NCI-H1092 treated with DMSO at 0.1 percent for 48 hours (cell line): ENCODE measurements at regions not wholly inside any gene's neighbourhood (a gene's known extent, or its start where the extent isn't known, plus 50 kb on each side); places are given as distances from the start of the nearest gene placed in this dataset.

ENCODE experiments used
- DNase-seq: peaks from one replicate; lab custom pipeline; 2025; lab: John Stamatoyannopoulos, UW

GRCh38 chr6:21381331-21381963, 212.1 kb upstream of the SOX4 start:
- DNase-seq = no peak

DNA sequence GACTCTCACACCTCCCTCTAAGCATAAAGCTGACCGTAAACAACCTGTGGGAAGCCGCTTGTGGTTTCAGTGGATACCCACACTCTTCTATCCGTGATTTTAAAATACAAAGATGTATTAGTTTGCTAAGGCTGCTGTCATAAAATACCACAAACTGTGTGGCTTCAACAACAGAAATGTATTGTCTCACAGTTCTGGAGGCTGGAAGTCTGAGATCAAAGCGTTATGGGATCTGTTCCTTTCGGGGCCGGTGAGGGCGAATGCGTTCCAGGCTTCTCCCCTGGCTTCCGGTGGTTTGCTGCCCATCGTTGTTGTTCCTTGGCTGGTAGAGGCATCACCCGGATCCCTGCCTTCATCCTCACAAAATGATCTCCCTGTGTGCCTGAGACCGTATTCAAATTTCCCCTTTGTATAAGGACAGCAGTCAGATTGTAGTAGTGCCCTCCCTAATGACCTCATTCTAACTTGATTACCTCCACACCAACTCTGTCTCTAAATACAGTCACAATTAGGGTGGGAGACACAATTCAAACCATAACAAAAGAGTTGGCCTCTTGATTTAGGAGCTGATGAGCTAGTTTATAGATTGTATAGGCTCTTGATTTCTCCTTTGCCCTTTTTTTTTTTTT, 210.6 kb upstream of the SOX4 start:
- DNase-seq = no peak

- DNase-seq = no peak
Observed at GRCh38 chr6:21383450-21384085, 210.0 kb upstream of the SOX4 start.

DNA sequence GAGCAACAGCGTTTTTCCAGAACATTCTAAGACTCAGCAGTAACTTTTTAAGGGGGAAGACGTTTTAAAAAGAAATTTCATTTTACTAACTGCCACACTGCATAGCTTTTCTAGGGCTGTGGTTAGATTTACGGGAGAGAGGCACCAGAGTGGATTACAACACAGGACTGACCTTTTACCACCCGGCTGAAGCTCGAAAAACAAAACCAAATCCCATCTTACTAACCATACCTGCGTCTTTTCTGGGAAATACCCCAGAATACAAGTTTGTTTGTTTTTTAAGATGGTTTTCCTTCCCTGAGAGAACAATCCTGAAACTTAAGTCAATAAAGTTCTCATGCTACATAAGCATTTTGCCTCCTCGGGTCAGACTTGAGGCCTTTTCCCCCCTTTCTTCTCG, 209.3 kb upstream of the SOX4 start:
- DNase-seq = no peak

DNA sequence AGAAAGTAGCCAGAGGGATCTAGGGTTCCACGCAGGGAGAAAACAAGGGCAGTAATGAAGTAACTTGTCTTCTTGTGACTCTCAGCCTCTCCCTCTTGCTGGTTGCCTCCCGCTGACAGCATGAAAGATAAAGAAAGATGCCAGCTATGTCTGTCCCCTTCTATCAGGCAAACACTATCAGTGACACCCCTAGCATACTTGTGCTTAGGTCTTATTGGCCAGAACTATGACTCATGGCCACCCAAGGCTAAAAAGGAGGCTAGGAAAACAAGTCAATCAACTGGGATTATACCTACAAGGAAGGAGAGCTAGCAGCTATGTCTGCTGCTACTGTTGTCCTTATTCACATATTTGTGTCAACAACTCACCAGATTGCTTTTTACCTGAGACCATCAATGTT, 206.8 kb upstream of the SOX4 start:
- DNase-seq = no peak

DNA sequence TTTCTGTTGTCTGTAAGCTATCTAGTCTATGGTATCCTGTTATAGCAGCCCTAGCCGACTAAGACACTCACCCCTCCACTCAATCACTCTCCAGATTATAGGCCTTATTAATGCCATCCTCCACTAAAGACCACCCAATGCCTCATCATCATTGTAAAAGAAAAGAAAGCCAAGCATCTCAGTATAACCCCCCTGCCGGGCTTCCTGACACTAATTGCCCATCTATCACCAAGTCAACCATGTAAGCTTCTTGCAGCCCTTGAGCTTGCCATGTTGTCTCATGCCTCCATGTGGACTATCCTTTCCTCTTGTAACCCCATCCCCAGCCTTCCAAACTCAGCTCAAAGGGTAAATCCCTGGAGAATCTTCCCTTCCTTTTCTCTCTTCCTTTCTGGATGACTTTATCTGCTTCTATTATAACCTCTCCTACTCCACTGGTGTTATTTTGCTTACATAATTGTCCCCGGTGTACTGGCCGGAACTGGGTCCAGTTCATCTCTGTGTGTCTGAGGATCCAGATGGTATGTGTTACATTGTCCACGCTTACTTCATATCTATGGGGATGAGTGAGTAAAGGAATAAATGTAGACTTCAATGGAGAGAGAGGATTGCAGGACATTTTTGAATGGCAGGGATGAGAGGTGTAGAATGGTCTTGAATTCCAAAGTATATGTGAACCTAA, 202.9 kb upstream of the SOX4 start:
- DNase-seq = no peak

GRCh38 chr6:21392177-21392576, 201.4 kb upstream of the SOX4 start:
- no peak for DNase-seq

DNA sequence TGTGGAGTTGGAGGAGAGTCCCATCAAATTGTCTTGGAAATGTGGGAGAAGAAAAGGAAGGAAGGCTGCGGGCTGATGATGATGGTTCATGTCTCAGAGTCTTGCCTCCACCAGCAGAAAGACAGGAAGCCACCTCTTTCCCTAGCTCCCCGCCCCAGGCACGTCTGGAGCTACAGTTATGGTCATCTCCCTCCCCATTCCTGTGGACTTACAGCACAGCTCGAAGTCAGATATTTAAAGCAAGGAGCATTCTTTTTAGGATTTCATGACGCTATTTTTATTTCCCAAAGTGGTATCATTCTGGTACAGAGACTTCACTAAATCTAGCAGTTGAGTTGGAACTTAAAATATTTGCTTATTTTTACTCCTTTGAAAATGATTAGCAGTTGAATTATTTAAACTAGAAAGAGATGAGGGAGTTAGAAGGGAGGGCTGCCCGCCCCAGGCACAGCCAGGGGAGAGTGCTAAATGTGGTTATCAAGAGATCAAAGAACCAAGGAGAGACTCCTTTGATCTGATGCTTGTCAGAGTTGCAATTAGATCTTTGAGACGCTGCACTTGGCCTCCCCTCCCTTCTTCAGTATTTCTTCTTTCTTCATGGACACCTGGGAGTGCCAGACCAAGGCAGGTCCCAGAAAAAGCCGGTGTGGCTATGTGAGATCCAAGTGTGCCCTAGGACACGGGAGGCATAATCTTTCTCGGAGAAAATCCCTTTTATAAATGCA, 199.9 kb upstream of the SOX4 start:
- DNase-seq = no peak

- no peak for DNase-seq
Observed at GRCh38 chr6:21395121-21395520, 198.4 kb upstream of the SOX4 start.

GRCh38 chr6:21396313-21396712, 197.2 kb upstream of the SOX4 start:
- DNase-seq = no peak

DNA sequence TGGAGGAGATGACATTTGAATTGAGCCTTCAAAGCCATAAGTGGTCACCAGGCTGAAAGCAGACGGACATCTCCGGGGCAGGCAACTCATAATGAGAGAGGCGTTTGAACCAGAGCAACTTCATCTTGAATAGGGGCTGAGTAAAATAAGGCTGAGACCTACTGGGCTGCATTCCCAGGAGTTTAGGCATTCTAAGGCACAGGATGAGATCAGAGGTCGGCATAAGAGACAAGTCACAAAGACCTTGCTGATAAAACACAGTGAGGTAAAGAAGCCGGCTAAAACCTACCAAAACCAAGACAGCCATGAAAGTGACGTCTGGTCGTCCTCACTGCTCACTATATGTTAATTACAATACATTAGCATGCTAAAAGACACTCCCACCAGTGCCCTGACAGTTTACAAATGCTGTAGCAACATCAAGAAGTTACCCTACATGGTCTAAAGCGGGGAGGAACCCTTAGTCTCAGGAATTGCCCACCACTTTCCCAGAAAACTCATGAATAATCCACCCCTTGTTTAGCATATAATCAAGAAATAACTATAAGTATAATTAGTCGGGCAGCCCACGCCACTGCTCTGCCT, 194.7 kb upstream of the SOX4 start:
- no peak for DNase-seq

GRCh38 chr6:21402368-21402767, 191.2 kb upstream of the SOX4 start:
- no peak for DNase-seq

- no peak for DNase-seq
Observed at GRCh38 chr6:21404577-21404976, 189.0 kb upstream of the SOX4 start.

DNA sequence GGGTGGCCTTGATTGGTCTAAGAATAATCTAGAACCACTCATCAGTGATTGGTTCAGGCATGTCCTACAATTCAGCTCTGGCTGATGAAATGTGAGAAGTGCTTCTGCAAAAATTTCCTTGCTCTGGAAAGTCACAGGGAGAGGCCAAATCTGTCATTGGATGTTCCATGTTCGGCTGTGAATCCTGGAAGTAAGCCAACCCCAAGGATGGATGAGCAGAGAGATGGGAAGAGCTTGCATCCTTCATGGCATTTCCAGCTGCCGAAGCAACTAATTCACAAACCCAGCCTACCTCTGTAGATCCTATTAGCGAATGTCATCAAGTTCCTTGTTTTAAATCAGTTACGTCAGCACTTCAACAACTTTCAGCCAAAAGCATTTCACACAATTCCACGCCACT, 187.2 kb upstream of the SOX4 start:
- no peak for DNase-seq

- DNase-seq = no peak
Observed at GRCh38 chr6:21409231-21409630, 184.3 kb upstream of the SOX4 start.

- no peak for DNase-seq
Observed at GRCh38 chr6:21413428-21413827, 180.1 kb upstream of the SOX4 start.

- DNase-seq = no peak
Observed at GRCh38 chr6:21414065-21414464, 179.5 kb upstream of the SOX4 start.

DNA sequence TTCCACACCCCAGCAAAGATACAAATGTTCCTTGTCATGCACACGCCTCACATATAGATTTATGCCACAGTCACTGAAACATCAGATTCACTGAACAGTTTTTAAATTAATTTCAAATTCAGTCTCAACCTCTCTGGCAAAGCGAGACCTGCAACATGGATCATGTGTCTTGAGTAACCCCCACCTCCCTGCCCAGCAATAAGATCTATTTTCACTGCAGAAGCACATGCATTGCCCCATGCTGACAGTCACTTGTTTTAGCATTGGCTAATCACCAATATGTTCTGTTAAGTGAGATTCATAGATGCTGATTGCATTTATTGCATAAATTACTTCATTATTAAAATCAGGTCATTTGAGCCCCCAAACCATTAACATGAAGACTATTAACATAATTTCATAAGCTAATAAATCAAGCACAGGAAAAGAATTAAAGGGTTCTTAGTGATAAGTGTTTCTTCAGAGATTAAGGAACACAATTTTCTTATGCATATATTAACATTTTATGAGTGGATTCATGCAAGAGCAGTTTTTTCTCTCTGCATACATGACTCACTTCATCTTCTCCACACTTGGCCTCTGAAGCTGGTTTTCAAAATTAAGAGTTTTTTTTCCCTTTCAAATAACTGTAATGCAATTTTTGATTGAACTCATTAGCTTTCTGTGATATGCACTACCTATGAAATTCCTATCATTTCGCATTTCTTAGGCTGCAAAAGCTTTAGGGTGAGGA, 173.2 kb upstream of the SOX4 start:
- no peak for DNase-seq

DNA sequence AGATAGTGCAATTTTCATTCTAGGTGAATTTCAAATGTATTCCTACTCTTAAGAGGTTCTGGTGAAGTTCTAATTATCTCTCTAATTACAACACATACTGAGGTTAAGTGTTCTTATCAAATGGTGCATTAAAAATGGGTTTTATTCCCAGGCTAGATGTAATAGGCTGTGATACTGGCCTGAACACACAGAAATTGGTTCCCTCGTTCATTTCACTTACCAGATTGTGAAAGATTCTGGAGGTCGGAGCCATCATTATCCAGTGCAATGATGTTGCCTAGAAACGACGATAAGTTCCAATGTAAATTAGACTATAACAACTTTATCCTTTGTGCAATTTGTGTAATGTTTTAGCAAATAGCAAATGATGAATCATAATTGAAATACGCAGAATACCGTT, 172.6 kb upstream of the SOX4 start:
- DNase-seq = no peak

DNA sequence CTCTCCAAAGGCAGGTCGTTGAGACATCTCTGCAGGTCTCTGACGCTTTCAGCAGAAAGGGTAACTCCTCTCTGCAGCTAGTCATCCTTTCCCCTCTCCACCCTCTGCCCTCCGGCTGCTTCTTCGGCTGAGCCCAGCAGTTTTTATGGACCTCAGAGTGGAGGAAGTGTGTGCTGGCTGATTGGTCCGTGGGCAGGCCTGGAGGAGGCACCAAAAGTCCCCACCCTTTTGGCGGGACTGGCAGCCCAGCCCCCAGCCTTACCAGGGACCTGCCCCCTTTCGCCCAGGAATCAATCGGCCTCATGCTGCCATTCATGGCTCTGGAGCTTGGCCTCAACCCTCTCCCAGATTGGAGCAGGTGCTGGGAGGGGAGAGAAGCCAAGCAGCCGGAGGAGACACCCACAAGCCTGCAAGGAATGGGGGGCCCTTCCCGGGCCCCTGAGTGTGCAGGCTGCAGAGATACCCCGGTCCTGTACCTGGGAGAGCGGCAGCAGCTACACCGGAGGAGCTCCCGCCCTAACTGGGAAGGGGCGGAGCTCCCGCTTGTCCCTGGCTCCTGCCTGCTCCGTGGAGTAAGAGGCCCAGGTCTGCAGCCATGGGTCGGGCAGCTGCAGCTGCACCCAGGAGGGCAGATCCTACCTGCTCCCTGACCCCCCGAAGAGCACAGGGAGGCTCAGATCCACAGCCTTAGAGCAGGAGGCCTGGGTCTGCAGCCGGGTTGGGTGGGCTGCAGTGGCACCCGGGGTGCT, 170.3 kb upstream of the SOX4 start:
- DNase-seq = no peak
